PFSK-1 (cell line): ENCODE measurements at regions not wholly inside any gene's neighbourhood (a gene's known extent, or its start where the extent isn't known, plus 50 kb on each side); places are given as distances from the start of the nearest gene placed in this dataset.

Experiments
- FOXP2 ChIP-seq: optimal IDR thresholded peaks from 2 replicates; pipeline ENCODE3; 2011; ENCODE audit warnings: borderline replicate concordance, control low read depth, inconsistent platforms; ENCODE audit not compliant: insufficient read depth; ENCODE audit errors: extremely low read length, extremely low read depth
- POLR2AphosphoS5 ChIP-seq: IDR thresholded peaks from 2 replicates; pipeline ENCODE4 v1.6.1; 2012; ENCODE audit warnings: low read depth, mild to moderate bottlenecking, control low read depth, low read length, moderate library complexity
- REST ChIP-seq, 2 experiments: IDR thresholded peaks; 2 replicates each; pipeline versions ENCODE4 v1.6.1 to v1.8.0; 2011 to 2012; ENCODE audit warnings: low read depth in 2 of 2, low read length in 2 of 2, control low read depth in 1 of 2, inconsistent platforms in 1 of 2, mild to moderate bottlenecking in 1 of 2, moderate library complexity in 1 of 2; ENCODE audit not compliant: insufficient read depth in 1 of 2
- SIN3A ChIP-seq: IDR thresholded peaks from 2 replicates; pipeline ENCODE4 v1.6.1; 2012; ENCODE audit warnings: mild to moderate bottlenecking, low read length, moderate library complexity, borderline replicate concordance; ENCODE audit not compliant: insufficient read depth
- TAF1 ChIP-seq: IDR thresholded peaks from 2 replicates; pipeline ENCODE4 v1.6.1; 2012; ENCODE audit warnings: low read length, control low read depth, borderline replicate concordance; ENCODE audit not compliant: insufficient read depth

GRCh38 chr5:164498438-164498837 is 993.0 kb downstream of the MAT2B start:
- TF ChIP-seq REST (IDR thresholded peaks at IDR 0.05; ENCODE audit: insufficient read depth in 1 of 2, low read depth in 2 of 2, low read length in 2 of 2) (no peak), POLR2AphosphoS5 (no peak), TAF1 (no peak), FOXP2 (no peak), SIN3A (no peak)
